ENCODE measurements at regions not wholly inside any gene's neighbourhood (a gene's known extent, or its start where the extent isn't known, plus 50 kb on each side); places are given as distances from the start of the nearest gene placed in this dataset.

- H3K27ac ChIP-seq (ENCODE audit: insufficient read depth, low read length, poor library complexity, severe bottlenecking) = no peak overlapping the region
- peaks cover 9% of the 10 kb centered on the region for H3K4me1 ChIP-seq (ENCODE audit: control insufficient read depth, insufficient read depth, low read length, poor library complexity, severe bottlenecking)
- H3K9me3 ChIP-seq (ENCODE audit: control insufficient read depth, low read length) = no peaks in the 10 kb centered on the region
- no peak overlapping the region for H3K4me3 ChIP-seq (ENCODE audit: insufficient read depth, low read depth, low read length, poor library complexity, severe bottlenecking)
- H3K27me3 ChIP-seq (replicated peaks; ENCODE audit: control insufficient read depth, insufficient read depth, low read length, poor library complexity, severe bottlenecking) = no peaks in the 10 kb centered on the region
- no peak for DNase-seq
- H3K36me3 ChIP-seq (ENCODE audit: control insufficient read depth, insufficient read depth, low read length) = no peaks in the 10 kb centered on the region
Observed at GRCh38 chr6:169986848-169987498, 235.6 kb downstream of the ERMARD start.

DNA sequence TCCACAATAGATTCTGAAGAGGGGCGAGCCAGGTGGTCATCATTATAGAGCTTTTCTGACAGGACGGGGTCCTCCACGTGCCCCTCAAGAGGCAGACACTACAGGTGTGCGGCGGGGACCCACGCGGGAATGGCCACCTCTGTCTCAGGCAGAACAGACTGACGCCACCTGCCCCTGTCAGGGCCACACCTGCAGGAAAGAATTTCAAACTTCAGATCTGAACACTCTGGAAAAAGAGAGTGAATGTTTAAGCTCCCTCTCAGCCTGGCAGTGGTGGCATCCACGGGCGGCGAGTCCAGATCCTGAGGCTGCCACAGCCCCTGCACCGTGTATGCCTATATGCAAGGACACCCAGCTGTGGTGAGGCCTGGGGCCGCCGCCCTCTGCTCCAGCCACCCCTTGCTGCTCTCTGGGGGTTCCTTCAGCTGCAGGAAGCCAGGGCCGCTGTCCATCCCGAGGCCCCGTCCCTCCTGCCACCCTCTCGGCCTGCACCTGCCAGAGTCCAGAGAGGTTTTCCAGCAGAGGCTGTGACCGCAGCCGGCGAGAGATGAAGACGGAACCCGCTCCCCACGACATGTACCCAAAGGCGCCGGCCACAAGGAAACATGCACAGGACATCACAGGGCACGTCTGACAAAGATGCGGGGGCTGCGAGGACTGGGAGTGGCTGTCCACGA, 234.9 kb downstream of the ERMARD start:
- Histone ChIP-seq H3K27me3 (replicated peaks; ENCODE audit: control insufficient read depth, insufficient read depth, low read length, poor library complexity, severe bottlenecking) (no peaks in the 10 kb centered on the region), H3K4me3 (ENCODE audit: insufficient read depth, low read depth, low read length, poor library complexity, severe bottlenecking) (no peak overlapping the region), H3K27ac (ENCODE audit: insufficient read depth, low read length, poor library complexity, severe bottlenecking) (no peak overlapping the region), H3K9me3 (ENCODE audit: control insufficient read depth, low read length) (no peaks in the 10 kb centered on the region), H3K4me1 (ENCODE audit: control insufficient read depth, insufficient read depth, low read length, poor library complexity, severe bottlenecking) (peaks cover 9% of the 10 kb centered on the region), H3K36me3 (ENCODE audit: control insufficient read depth, insufficient read depth, low read length) (no peaks in the 10 kb centered on the region)
- no peak for DNase-seq

- no peaks in the 10 kb centered on the region for H3K27me3 ChIP-seq (replicated peaks; ENCODE audit: control insufficient read depth, insufficient read depth, low read length, poor library complexity, severe bottlenecking)
- no peak overlapping the region for H3K4me3 ChIP-seq (ENCODE audit: insufficient read depth, low read depth, low read length, poor library complexity, severe bottlenecking)
- no peak overlapping the region for H3K27ac ChIP-seq (ENCODE audit: insufficient read depth, low read length, poor library complexity, severe bottlenecking)
- H3K4me1 ChIP-seq (ENCODE audit: control insufficient read depth, insufficient read depth, low read length, poor library complexity, severe bottlenecking) = peaks cover 8% of the 10 kb centered on the region
- H3K36me3 ChIP-seq (ENCODE audit: control insufficient read depth, insufficient read depth, low read length) = no peaks in the 10 kb centered on the region
- no peaks in the 10 kb centered on the region for H3K9me3 ChIP-seq (ENCODE audit: control insufficient read depth, low read length)
- no peak for DNase-seq
Observed at GRCh38 chr6:169985121-169986015, 233.9 kb downstream of the ERMARD start.

- no peaks in the 10 kb centered on the region for H3K27me3 ChIP-seq (replicated peaks; ENCODE audit: control insufficient read depth, insufficient read depth, low read length, poor library complexity, severe bottlenecking)
- H3K36me3 ChIP-seq (ENCODE audit: control insufficient read depth, insufficient read depth, low read length) = no peaks in the 10 kb centered on the region
- no peak overlapping the region for H3K27ac ChIP-seq (ENCODE audit: insufficient read depth, low read length, poor library complexity, severe bottlenecking)
- DNase-seq = no peak
- no peaks in the 10 kb centered on the region for H3K4me1 ChIP-seq (ENCODE audit: control insufficient read depth, insufficient read depth, low read length, poor library complexity, severe bottlenecking)
- H3K9me3 ChIP-seq (ENCODE audit: control insufficient read depth, low read length) = no peaks in the 10 kb centered on the region
- no peak overlapping the region for H3K4me3 ChIP-seq (ENCODE audit: insufficient read depth, low read depth, low read length, poor library complexity, severe bottlenecking)
Observed at GRCh38 chr6:169984181-169985120, 233.0 kb downstream of the ERMARD start.

- DNase-seq = no peak
Observed at GRCh38 chr6:169983651-169984050, 232.2 kb downstream of the ERMARD start.

DNA sequence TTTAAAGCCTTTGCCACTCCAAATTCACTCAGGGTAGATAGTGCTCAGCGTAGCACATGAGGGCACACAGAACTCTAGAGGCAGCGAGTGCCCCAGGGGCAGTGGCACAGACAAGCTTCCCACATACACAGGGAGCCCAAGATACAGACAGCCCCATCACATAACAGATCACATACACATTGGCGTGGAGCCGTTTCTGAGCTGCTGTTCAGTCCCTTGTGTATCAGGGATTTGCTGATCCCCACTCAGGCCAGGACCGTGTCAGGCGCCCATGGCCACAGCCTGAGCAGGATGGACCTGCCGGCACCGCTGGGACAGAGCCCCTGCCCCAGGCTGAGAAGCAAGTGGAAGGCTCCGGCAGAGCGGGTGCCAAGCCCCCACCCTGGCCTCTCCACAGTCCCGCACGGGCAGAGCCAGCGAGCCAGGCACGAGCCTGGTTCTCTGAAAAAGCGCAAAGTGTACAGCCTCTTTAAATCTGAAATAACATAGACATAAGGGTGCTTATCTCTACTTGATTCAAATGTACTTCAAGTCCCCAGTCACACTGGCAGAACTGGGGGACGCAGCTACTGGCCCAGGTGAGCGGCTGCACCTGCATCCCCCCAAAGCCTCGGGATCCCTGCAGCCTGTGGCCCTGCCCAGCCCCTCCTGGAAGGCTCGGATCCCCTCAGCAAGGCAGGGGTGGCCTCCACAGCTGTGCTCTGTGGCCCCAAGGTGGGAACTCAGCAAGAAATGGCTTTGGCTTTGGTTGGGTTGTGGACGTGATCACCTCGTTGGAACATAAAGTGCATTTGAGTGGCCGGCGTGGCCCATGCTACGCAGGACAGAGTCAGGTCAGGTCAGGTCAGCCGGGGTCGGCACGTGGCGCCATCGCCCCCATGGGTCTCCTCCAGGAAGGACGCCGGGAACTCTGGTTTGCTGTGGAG, 231.3 kb downstream of the ERMARD start:
- Histone ChIP-seq H3K27ac (ENCODE audit: insufficient read depth, low read length, poor library complexity, severe bottlenecking) (no peak overlapping the region), H3K4me3 (ENCODE audit: insufficient read depth, low read depth, low read length, poor library complexity, severe bottlenecking) (no peak overlapping the region), H3K4me1 (ENCODE audit: control insufficient read depth, insufficient read depth, low read length, poor library complexity, severe bottlenecking) (no peaks in the 10 kb centered on the region), H3K27me3 (replicated peaks; ENCODE audit: control insufficient read depth, insufficient read depth, low read length, poor library complexity, severe bottlenecking) (no peaks in the 10 kb centered on the region), H3K36me3 (ENCODE audit: control insufficient read depth, insufficient read depth, low read length) (no peaks in the 10 kb centered on the region), H3K9me3 (ENCODE audit: control insufficient read depth, low read length) (no peaks in the 10 kb centered on the region)
- no peak for DNase-seq

More at GRCh38 chr6:169983651-169984050, 232.2 kb downstream of the ERMARD start:
- Histone ChIP-seq H3K4me3 (ENCODE audit: insufficient read depth, low read depth, low read length, poor library complexity, severe bottlenecking) (no peak overlapping the region), H3K9me3 (ENCODE audit: control insufficient read depth, low read length) (no peaks in the 10 kb centered on the region), H3K27ac (ENCODE audit: insufficient read depth, low read length, poor library complexity, severe bottlenecking) (no peak overlapping the region), H3K27me3 (replicated peaks; ENCODE audit: control insufficient read depth, insufficient read depth, low read length, poor library complexity, severe bottlenecking) (no peaks in the 10 kb centered on the region), H3K4me1 (ENCODE audit: control insufficient read depth, insufficient read depth, low read length, poor library complexity, severe bottlenecking) (no peaks in the 10 kb centered on the region), H3K36me3 (ENCODE audit: control insufficient read depth, insufficient read depth, low read length) (no peaks in the 10 kb centered on the region)

- no peaks in the 10 kb centered on the region for H3K9me3 ChIP-seq (ENCODE audit: control insufficient read depth, low read length)
- no peak overlapping the region for H3K27ac ChIP-seq (ENCODE audit: insufficient read depth, low read length, poor library complexity, severe bottlenecking)
- no peak overlapping the region for H3K4me3 ChIP-seq (ENCODE audit: insufficient read depth, low read depth, low read length, poor library complexity, severe bottlenecking)
- no peaks in the 10 kb centered on the region for H3K36me3 ChIP-seq (ENCODE audit: control insufficient read depth, insufficient read depth, low read length)
- no peak for DNase-seq
- H3K27me3 ChIP-seq (replicated peaks; ENCODE audit: control insufficient read depth, insufficient read depth, low read length, poor library complexity, severe bottlenecking) = no peaks in the 10 kb centered on the region
- no peaks in the 10 kb centered on the region for H3K4me1 ChIP-seq (ENCODE audit: control insufficient read depth, insufficient read depth, low read length, poor library complexity, severe bottlenecking)
Observed at GRCh38 chr6:169981969-169982368, 230.5 kb downstream of the ERMARD start.

- H3K4me1 ChIP-seq (ENCODE audit: control insufficient read depth, insufficient read depth, low read length, poor library complexity, severe bottlenecking) = no peaks in the 10 kb centered on the region
Observed at GRCh38 chr6:169981568-169981967, 230.1 kb downstream of the ERMARD start.

More at GRCh38 chr6:169981568-169981967, 230.1 kb downstream of the ERMARD start:
- Histone ChIP-seq H3K9me3 (ENCODE audit: control insufficient read depth, low read length) (no peaks in the 10 kb centered on the region), H3K27ac (ENCODE audit: insufficient read depth, low read length, poor library complexity, severe bottlenecking) (no peak overlapping the region), H3K27me3 (replicated peaks; ENCODE audit: control insufficient read depth, insufficient read depth, low read length, poor library complexity, severe bottlenecking) (no peaks in the 10 kb centered on the region), H3K4me3 (ENCODE audit: insufficient read depth, low read depth, low read length, poor library complexity, severe bottlenecking) (no peak overlapping the region), H3K36me3 (ENCODE audit: control insufficient read depth, insufficient read depth, low read length) (no peaks in the 10 kb centered on the region)
- no peak for DNase-seq

Measured in effector memory CD4-positive, alpha-beta T cell (primary cell).